Sigmoid colon (tissue), 4 donors: ENCODE measurements at regions not wholly inside any gene's neighbourhood (a gene's known extent, or its start where the extent isn't known, plus 50 kb on each side); places are given as distances from the start of the nearest gene placed in this dataset.

Experiments used
- CTCF ChIP-seq, 4 experiments: fragments of 450-650 bp in 3 of 4; fragments of 200-600 bp in 1 of 4; IDR thresholded peaks; one replicate each; pipeline ENCODE4 v1.5.1; 2016 to 2019; ENCODE audit warnings: antibody characterized with exemption in 4 of 4, mild to moderate bottlenecking in 3 of 4, moderate library complexity in 2 of 4
- EP300 ChIP-seq, 4 donors: sonication (generic); formaldehyde crosslinking; IDR thresholded peaks; one replicate each; pipeline ENCODE4 v1.6.1; 2017; ENCODE audit warnings: antibody characterized with exemption in 4 of 4
- POLR2A ChIP-seq, 2 donors: fragments of 450-650 bp; IDR thresholded peaks; one replicate each; pipeline ENCODE4 v1.6.1; 2016; ENCODE audit warnings: antibody characterized with exemption in 2 of 2, mild to moderate bottlenecking in 2 of 2, moderate library complexity in 2 of 2
- POLR2AphosphoS5 ChIP-seq, 4 donors: sonication (generic); formaldehyde crosslinking; IDR thresholded peaks; one replicate each; pipeline ENCODE4 v1.6.1; 2017; ENCODE audit warnings: antibody characterized with exemption in 4 of 4

- TF ChIP-seq POLR2A (IDR thresholded peaks at IDR 0.05): no peak
- TF ChIP-seq CTCF (IDR thresholded peaks at IDR 0.05): no peak
- no peak for TF ChIP-seq EP300 (IDR thresholded peaks at IDR 0.05)
- TF ChIP-seq POLR2AphosphoS5 (IDR thresholded peaks at IDR 0.05): no peak
These were observed 69.8 kb upstream of the EGFLAM start for GRCh38 chr5:38188591-38188990.
